CD4-positive, alpha-beta memory T cell (primary cell): ENCODE measurements at regions not wholly inside any gene's neighbourhood (a gene's known extent, or its start where the extent isn't known, plus 50 kb on each side); places are given as distances from the start of the nearest gene placed in this dataset.

Experiments used
- CTCF ChIA-PET: fragments of 350-600 bp; sonication (Branson Sonifier 250); formaldehyde crosslinking; loops from one replicate; lab custom pipeline; 2021; ENCODE audit warnings: inconsistent platforms; ENCODE audit not compliant: partially characterized antibody; lab: Charles Lee
- POLR2A ChIA-PET: fragments of 350-600 bp; sonication (Branson Sonifier 250); formaldehyde crosslinking; loops from one replicate; lab custom pipeline; 2021; ENCODE audit not compliant: partially characterized antibody; lab: Charles Lee
- DNase-seq, 5 donors: peaks; one replicate each; pipeline versions ENCODE4 v3.0.0 to v3.0.0-alpha.2; 2020 to 2022; ENCODE audit warnings: mixed read lengths in 1 of 5
- H3K27ac ChIP-seq: one replicate; pipeline ENCODE4 v1.7.0; 2013; ENCODE audit warnings: low read depth, low read length
- H3K27me3 ChIP-seq: 2 replicates; pipeline ENCODE4 v1.7.0; 2013; ENCODE audit warnings: mild to moderate bottlenecking, low read length, moderate library complexity; ENCODE audit not compliant: insufficient read depth
- H3K36me3 ChIP-seq: 2 replicates; pipeline ENCODE4 v1.7.0; 2013; ENCODE audit warnings: mild to moderate bottlenecking, low read length, moderate library complexity; ENCODE audit not compliant: insufficient read depth
- H3K4me1 ChIP-seq: 2 replicates; pipeline ENCODE4 v1.7.0; 2013; ENCODE audit warnings: mild to moderate bottlenecking, low read length, moderate library complexity; ENCODE audit not compliant: insufficient read depth
- H3K4me3 ChIP-seq, 2 donors: one replicate each; pipeline ENCODE4 v1.7.0; 2013; ENCODE audit warnings: low read length in 2 of 2, mild to moderate bottlenecking in 1 of 2
- H3K9me3 ChIP-seq, 2 donors: one replicate each; pipeline ENCODE4 v1.7.0; 2013; ENCODE audit warnings: low read length in 2 of 2, control low read depth in 1 of 2; ENCODE audit not compliant: control insufficient read depth in 1 of 2
- H3K27ac Mint-ChIP-seq, 7 donors: one replicate each; pipeline ENCODE4 v1.8.0; 2020 to 2021; ENCODE audit warnings: mixed read lengths in 7 of 7, mild to moderate bottlenecking in 6 of 7, inconsistent platforms in 3 of 7, moderate library complexity in 3 of 7
- H3K27me3 Mint-ChIP-seq, 2 donors: one replicate each; pipeline ENCODE4 v1.8.0; 2020 to 2021; ENCODE audit warnings: mixed read lengths in 2 of 2
- H3K36me3 Mint-ChIP-seq, 2 donors: one replicate each; pipeline ENCODE4 v1.8.0; 2020 to 2021; ENCODE audit warnings: mixed read lengths in 2 of 2, inconsistent platforms in 1 of 2, mild to moderate bottlenecking in 1 of 2
- H3K4me1 Mint-ChIP-seq, 4 donors: one replicate each; pipeline ENCODE4 v1.8.0; 2020 to 2021; ENCODE audit warnings: mixed read lengths in 4 of 4, mild to moderate bottlenecking in 1 of 4
- H3K4me3 Mint-ChIP-seq, 8 donors: one replicate each; pipeline ENCODE4 v1.8.0; 2020 to 2021; ENCODE audit warnings: mixed read lengths in 8 of 8, mild to moderate bottlenecking in 7 of 8, moderate library complexity in 6 of 8, inconsistent platforms in 3 of 8
- H3K9me3 Mint-ChIP-seq, 8 donors: one replicate each; pipeline ENCODE4 v1.8.0; 2020 to 2021; ENCODE audit warnings: mixed read lengths in 8 of 8, mild to moderate bottlenecking in 5 of 8, inconsistent platforms in 3 of 8, moderate library complexity in 1 of 8
- intact Hi-C: fragments of 100-400 bp; cut with micrococcal nuclease; formaldehyde crosslinking; loops from one replicate; pipeline ENCODE4 v1.15.1; 2023

DNA sequence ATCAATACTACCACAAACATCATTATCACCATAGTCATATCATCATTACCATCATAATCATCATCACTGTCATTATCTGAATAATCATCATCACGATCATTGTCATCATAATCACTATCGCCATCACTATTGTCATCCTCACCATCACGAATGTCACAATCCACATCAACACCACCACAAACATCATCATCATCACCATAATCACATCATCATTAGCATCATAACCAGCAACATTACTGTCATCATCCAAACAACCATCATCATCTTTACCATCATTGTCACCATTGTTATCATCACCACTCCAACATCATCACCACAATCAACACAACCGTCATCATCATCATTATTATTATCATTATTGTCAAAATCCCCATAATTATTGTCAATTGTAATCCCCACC is 61.2 kb downstream of the MBD3L1 start:
- CTCF ChIA-PET, result no interaction called here
- Mint-ChIP-seq H3K4me1 (no peaks in the 10 kb centered on the region), H3K36me3 (no peaks in the 10 kb centered on the region), H3K27ac (no peak overlapping the region), H3K4me3 (no peak overlapping the region), H3K27me3 (peaks cover 2 to 3% of the 10 kb centered on the region in 2 donors), H3K9me3 (peaks cover 0 to 4% (median 0%) of the 10 kb centered on the region in 8 donors)
- Histone ChIP-seq H3K27me3 (no peaks in the 10 kb centered on the region), H3K9me3 (no peaks in the 10 kb centered on the region), H3K4me1 (no peaks in the 10 kb centered on the region), H3K36me3 (no peaks in the 10 kb centered on the region), H3K4me3 (no peak overlapping the region), H3K27ac (no peak overlapping the region)
- no peak for DNase-seq
- intact Hi-C loops, result no loop called here
- POLR2A ChIA-PET, result no interaction called here

GRCh38 chr19:8897106-8897505 is 64.9 kb downstream of the MBD3L1 start:
- ChIA-PET POLR2A (no interaction called here), CTCF (no interaction called here)
- Mint-ChIP-seq H3K4me3 (no peak overlapping the region), H3K4me1 (no peaks in the 10 kb centered on the region), H3K27ac (no peak overlapping the region), H3K27me3 (peaks cover 2 to 3% of the 10 kb centered on the region in 2 donors), H3K9me3 (peaks cover 0 to 4% (median 0%) of the 10 kb centered on the region in 8 donors), H3K36me3 (no peaks in the 10 kb centered on the region)
- no peaks in the 10 kb centered on the region for H3K4me1 ChIP-seq
- DNase-seq, result no peak
- no peaks in the 10 kb centered on the region for H3K9me3 ChIP-seq
- H3K36me3 ChIP-seq, result no peaks in the 10 kb centered on the region
- H3K27me3 ChIP-seq, result no peaks in the 10 kb centered on the region
- H3K27ac ChIP-seq, result no peak overlapping the region
- no peak overlapping the region for H3K4me3 ChIP-seq
- intact Hi-C loops, result no loop called here

- DNase-seq, result no peak
- Mint-ChIP-seq H3K4me1 (no peaks in the 10 kb centered on the region), H3K4me3 (no peak overlapping the region), H3K9me3 (peaks cover 0 to 4% (median 0%) of the 10 kb centered on the region in 8 donors), H3K36me3 (no peaks in the 10 kb centered on the region), H3K27me3 (peaks cover 2 to 3% of the 10 kb centered on the region in 2 donors), H3K27ac (no peak overlapping the region)
- Histone ChIP-seq H3K4me1 (no peaks in the 10 kb centered on the region), H3K27ac (no peak overlapping the region), H3K4me3 (no peak overlapping the region), H3K27me3 (no peaks in the 10 kb centered on the region), H3K36me3 (no peaks in the 10 kb centered on the region), H3K9me3 (no peaks in the 10 kb centered on the region)
- ChIA-PET CTCF (no interaction called here), POLR2A (no interaction called here)
- intact Hi-C loops, result no loop called here
Observed at GRCh38 chr19:8899356-8899755, 67.2 kb downstream of the MBD3L1 start.

DNA sequence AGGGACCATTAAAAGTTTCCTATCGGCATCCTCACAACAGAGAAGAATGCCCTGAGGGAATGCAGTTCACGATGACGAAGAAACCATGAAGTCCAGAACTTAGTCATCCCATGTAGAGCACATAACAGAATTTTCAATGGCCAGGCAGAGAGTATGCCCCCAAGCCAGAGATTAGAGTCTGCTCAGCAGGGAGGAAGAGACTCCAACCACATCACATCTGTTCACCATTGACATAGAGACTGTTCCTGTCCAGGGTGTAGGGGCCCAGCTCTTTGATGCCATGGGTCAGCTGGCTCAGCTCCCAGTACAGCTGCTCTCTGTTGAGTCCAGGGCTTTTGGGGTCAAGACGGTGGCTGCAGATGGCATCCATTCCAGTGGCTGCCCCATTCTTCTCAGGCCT is 68.2 kb downstream of the MBD3L1 start:
- Histone ChIP-seq H3K4me3 (no peak overlapping the region), H3K27ac (no peak overlapping the region), H3K4me1 (no peaks in the 10 kb centered on the region), H3K36me3 (no peaks in the 10 kb centered on the region), H3K9me3 (no peaks in the 10 kb centered on the region), H3K27me3 (no peaks in the 10 kb centered on the region)
- Mint-ChIP-seq H3K27me3 (peaks cover 2 to 3% of the 10 kb centered on the region in 2 donors), H3K9me3 (peaks cover 0 to 4% (median 0%) of the 10 kb centered on the region in 8 donors), H3K27ac (no peak overlapping the region), H3K36me3 (no peaks in the 10 kb centered on the region), H3K4me1 (no peaks in the 10 kb centered on the region), H3K4me3 (no peak overlapping the region)
- ChIA-PET POLR2A (no interaction called here), CTCF (no interaction called here)
- intact Hi-C loops, result no loop called here
- no peak for DNase-seq

- DNase-seq, result no peak
- Histone ChIP-seq H3K36me3 (no peaks in the 10 kb centered on the region), H3K27me3 (no peaks in the 10 kb centered on the region), H3K4me1 (no peaks in the 10 kb centered on the region), H3K4me3 (no peak overlapping the region), H3K27ac (no peak overlapping the region), H3K9me3 (no peaks in the 10 kb centered on the region)
- H3K27ac Mint-ChIP-seq, result no peak overlapping the region
- peaks cover 0 to 3% (median 0%) of the 10 kb centered on the region in 8 donors for H3K9me3 Mint-ChIP-seq
- POLR2A ChIA-PET, result no interaction called here
- H3K27me3 Mint-ChIP-seq, result peaks cover 1 to 10% of the 10 kb centered on the region in 2 donors
- no peaks in the 10 kb centered on the region for H3K36me3 Mint-ChIP-seq
- CTCF ChIA-PET, result no interaction called here
- intact Hi-C loops, result no loop called here
- no peak overlapping the region for H3K4me3 Mint-ChIP-seq
- H3K4me1 Mint-ChIP-seq, result no peaks in the 10 kb centered on the region
Observed at GRCh38 chr19:8902520-8902919, 70.3 kb downstream of the MBD3L1 start.

DNA sequence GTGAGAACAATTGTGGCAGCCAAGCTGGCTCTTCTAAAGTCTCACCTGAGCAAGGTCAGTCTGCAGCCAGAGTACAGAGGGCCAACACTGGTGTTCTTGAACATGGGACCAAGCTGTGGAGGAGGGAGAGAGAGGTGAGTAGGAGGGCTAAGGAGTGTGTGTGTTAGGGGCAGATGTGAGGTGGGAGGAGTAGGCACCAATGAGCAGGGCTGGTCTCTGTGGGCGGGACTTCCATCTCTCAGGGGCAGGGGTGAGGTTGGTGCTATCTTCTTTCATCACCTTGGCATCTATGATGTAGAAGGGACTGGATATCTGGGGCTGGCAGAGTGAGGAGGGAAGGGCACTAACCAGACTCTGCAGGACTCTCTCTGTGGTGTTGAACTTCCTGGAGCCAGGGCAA is 72.4 kb downstream of the MBD3L1 start:
- no peaks in the 10 kb centered on the region for H3K4me1 Mint-ChIP-seq
- intact Hi-C loops, result no loop called here
- H3K4me1 ChIP-seq, result no peaks in the 10 kb centered on the region
- H3K27me3 Mint-ChIP-seq, result peaks cover 3 to 15% of the 10 kb centered on the region in 2 donors
- H3K27ac Mint-ChIP-seq, result no peak overlapping the region
- no peak overlapping the region for H3K4me3 ChIP-seq
- H3K27ac ChIP-seq, result no peak overlapping the region
- ChIA-PET POLR2A (no interaction called here), CTCF (no interaction called here)
- H3K36me3 Mint-ChIP-seq, result no peaks in the 10 kb centered on the region
- H3K4me3 Mint-ChIP-seq, result no peak overlapping the region
- DNase-seq, result no peak
- no peaks in the 10 kb centered on the region for H3K36me3 ChIP-seq
- H3K9me3 Mint-ChIP-seq, result peaks cover 0 to 10% (median under 1%) of the 10 kb centered on the region in 8 donors
- no peaks in the 10 kb centered on the region for H3K9me3 ChIP-seq
- no peaks in the 10 kb centered on the region for H3K27me3 ChIP-seq

DNA sequence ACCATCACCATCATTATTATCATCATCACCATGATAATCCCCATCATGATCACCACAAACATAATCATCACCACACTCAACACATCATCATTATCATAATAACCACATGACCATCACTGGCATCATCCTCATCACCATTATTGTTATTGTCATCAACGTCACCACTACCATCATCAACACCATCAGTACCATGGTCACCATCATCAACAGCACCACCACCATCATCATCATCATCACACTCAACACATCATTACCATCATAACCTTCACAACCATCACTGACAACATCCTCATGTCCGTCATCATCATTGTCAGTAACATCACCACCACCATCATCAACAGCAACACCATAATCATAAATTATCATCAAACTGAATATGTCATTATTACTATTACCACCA is 73.2 kb downstream of the MBD3L1 start:
- H3K9me3 ChIP-seq, result no peaks in the 10 kb centered on the region
- POLR2A ChIA-PET, result no interaction called here
- no peak overlapping the region for H3K27ac ChIP-seq
- Mint-ChIP-seq H3K27me3 (peaks cover 3 to 15% of the 10 kb centered on the region in 2 donors), H3K4me3 (no peak overlapping the region), H3K4me1 (no peaks in the 10 kb centered on the region), H3K9me3 (peaks cover 0 to 10% (median under 1%) of the 10 kb centered on the region in 8 donors), H3K36me3 (no peaks in the 10 kb centered on the region), H3K27ac (no peak overlapping the region)
- DNase-seq, result no peak
- H3K4me1 ChIP-seq, result no peaks in the 10 kb centered on the region
- H3K27me3 ChIP-seq, result no peaks in the 10 kb centered on the region
- H3K36me3 ChIP-seq, result no peaks in the 10 kb centered on the region
- intact Hi-C loops, result no loop called here
- CTCF ChIA-PET, result no interaction called here
- no peak overlapping the region for H3K4me3 ChIP-seq

- no peak overlapping the region for H3K4me3 Mint-ChIP-seq
- CTCF ChIA-PET, result no interaction called here
- H3K27me3 Mint-ChIP-seq, result peaks cover 3 to 15% of the 10 kb centered on the region in 2 donors
- DNase-seq, result no peak
- Histone ChIP-seq H3K4me1 (no peaks in the 10 kb centered on the region), H3K9me3 (no peaks in the 10 kb centered on the region), H3K36me3 (no peaks in the 10 kb centered on the region), H3K4me3 (no peak overlapping the region), H3K27ac (no peak overlapping the region), H3K27me3 (no peaks in the 10 kb centered on the region)
- POLR2A ChIA-PET, result no interaction called here
- H3K36me3 Mint-ChIP-seq, result no peaks in the 10 kb centered on the region
- H3K4me1 Mint-ChIP-seq, result no peaks in the 10 kb centered on the region
- intact Hi-C loops, result no loop called here
- peaks cover 0 to 10% (median under 1%) of the 10 kb centered on the region in 8 donors for H3K9me3 Mint-ChIP-seq
- H3K27ac Mint-ChIP-seq, result no peak overlapping the region
Observed at GRCh38 chr19:8908066-8908465, 75.9 kb downstream of the MBD3L1 start.
